Prostate gland (tissue), 2 donors: ENCODE measurements at regions not wholly inside any gene's neighbourhood (a gene's known extent, or its start where the extent isn't known, plus 50 kb on each side); places are given as distances from the start of the nearest gene placed in this dataset.
A peak's percentile ranks its signal among the peaks of the same experiment; 100 is the strongest.

Source experiments
- POLR2A ChIP-seq: fragments of 450-650 bp; IDR thresholded peaks from one replicate; pipeline ENCODE4 v1.6.1; 2016; ENCODE audit warnings: antibody characterized with exemption, mild to moderate bottlenecking
- POLR2AphosphoS5 ChIP-seq: sonication (generic); formaldehyde crosslinking; IDR thresholded peaks from one replicate; pipeline ENCODE4 v1.6.1; 2017; ENCODE audit warnings: antibody characterized with exemption
- TF ChIP-seq, protein P1 (sequence below), 4 experiments: fragments of 200-600 bp in 2 of 4; fragments of 450-650 bp in 2 of 4; sonication (generic) in 2 of 4; IDR thresholded peaks; 1 replicate in 3 of 4; 2 replicates in 1 of 4; pipeline ENCODE4 v1.5.1; 2016 to 2019; ENCODE audit warnings: antibody characterized with exemption in 4 of 4, mild to moderate bottlenecking in 2 of 4, moderate library complexity in 2 of 4

DNA sequence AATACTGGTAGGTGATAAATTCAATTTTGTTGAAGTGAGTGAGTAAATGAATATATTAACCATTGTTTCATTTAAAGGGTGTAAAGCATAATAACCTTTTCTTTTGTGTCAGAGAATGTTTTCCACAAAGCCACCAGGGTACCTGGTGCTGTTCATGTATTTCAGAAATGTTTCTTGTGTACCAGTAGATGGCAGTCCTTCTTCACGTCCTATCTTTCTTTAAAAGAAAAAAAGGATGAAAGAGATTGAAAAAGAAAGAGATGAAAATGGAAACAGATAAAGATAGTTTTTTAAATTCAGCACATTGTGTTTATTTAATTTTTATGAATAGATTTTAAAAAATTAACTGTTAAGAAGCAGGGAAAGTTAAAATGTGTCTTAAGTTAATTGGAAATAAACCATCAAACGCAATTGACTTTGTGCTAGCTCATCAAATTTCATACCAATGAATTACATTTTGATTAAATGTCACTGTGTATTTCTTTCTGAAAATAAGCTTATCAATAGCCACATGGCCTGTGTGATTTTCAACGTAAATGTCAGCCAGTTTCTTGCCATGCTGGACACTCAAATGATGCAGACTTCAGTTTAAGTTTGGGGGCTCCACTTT lies 65.5 kb upstream of the CHORDC1 start:
- TF ChIP-seq, protein P1, sequence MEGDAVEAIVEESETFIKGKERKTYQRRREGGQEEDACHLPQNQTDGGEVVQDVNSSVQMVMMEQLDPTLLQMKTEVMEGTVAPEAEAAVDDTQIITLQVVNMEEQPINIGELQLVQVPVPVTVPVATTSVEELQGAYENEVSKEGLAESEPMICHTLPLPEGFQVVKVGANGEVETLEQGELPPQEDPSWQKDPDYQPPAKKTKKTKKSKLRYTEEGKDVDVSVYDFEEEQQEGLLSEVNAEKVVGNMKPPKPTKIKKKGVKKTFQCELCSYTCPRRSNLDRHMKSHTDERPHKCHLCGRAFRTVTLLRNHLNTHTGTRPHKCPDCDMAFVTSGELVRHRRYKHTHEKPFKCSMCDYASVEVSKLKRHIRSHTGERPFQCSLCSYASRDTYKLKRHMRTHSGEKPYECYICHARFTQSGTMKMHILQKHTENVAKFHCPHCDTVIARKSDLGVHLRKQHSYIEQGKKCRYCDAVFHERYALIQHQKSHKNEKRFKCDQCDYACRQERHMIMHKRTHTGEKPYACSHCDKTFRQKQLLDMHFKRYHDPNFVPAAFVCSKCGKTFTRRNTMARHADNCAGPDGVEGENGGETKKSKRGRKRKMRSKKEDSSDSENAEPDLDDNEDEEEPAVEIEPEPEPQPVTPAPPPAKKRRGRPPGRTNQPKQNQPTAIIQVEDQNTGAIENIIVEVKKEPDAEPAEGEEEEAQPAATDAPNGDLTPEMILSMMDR (IDR thresholded peaks at IDR 0.05) = peak; percentile 36 to 73 (median 57)
- no peak for TF ChIP-seq POLR2A
- TF ChIP-seq POLR2AphosphoS5 = no peak
